ENCODE measurements at regions not wholly inside any gene's neighbourhood (a gene's known extent, or its start where the extent isn't known, plus 50 kb on each side); places are given as distances from the start of the nearest gene placed in this dataset.

GRCh38 chr1:147077936-147078605, 94.2 kb downstream of the PRKAB2 start:
- H3K4me3 ChIP-seq (ENCODE audit: low read depth, low read length), result no peak overlapping the region
- TF ChIP-seq CTCF (IDR thresholded peaks at IDR 0.05; ENCODE audit: borderline replicate concordance, insufficient read depth, low read depth, low read length), result no peak

GRCh38 chr1:147077523-147077922, 94.7 kb downstream of the PRKAB2 start:
- no peak overlapping the region for H3K4me3 ChIP-seq (ENCODE audit: low read depth, low read length)
- TF ChIP-seq CTCF (IDR thresholded peaks at IDR 0.05; ENCODE audit: borderline replicate concordance, insufficient read depth, low read depth, low read length), result no peak

GRCh38 chr1:147077081-147077480, 95.2 kb downstream of the PRKAB2 start:
- no peak overlapping the region for H3K4me3 ChIP-seq (ENCODE audit: low read depth, low read length)
- TF ChIP-seq CTCF (IDR thresholded peaks at IDR 0.05; ENCODE audit: borderline replicate concordance, insufficient read depth, low read depth, low read length), result no peak

GRCh38 chr1:147076442-147076841, 95.8 kb downstream of the PRKAB2 start:
- H3K4me3 ChIP-seq (ENCODE audit: low read depth, low read length), result no peak overlapping the region
- no peak for TF ChIP-seq CTCF (IDR thresholded peaks at IDR 0.05; ENCODE audit: borderline replicate concordance, insufficient read depth, low read depth, low read length)

- no peak overlapping the region for H3K4me3 ChIP-seq (ENCODE audit: low read depth, low read length)
- TF ChIP-seq CTCF (IDR thresholded peaks at IDR 0.05; ENCODE audit: borderline replicate concordance, insufficient read depth, low read depth, low read length), result no peak
Measured at GRCh38 chr1:147072482-147073432, 99.5 kb downstream of the PRKAB2 start.

GRCh38 chr1:147071142-147071541, 101.1 kb downstream of the PRKAB2 start:
- TF ChIP-seq CTCF (IDR thresholded peaks at IDR 0.05; ENCODE audit: borderline replicate concordance, insufficient read depth, low read depth, low read length), result no peak
- no peak overlapping the region for H3K4me3 ChIP-seq (ENCODE audit: low read depth, low read length)
